Vagina (tissue), 2 donors: ENCODE measurements at regions not wholly inside any gene's neighbourhood (a gene's known extent, or its start where the extent isn't known, plus 50 kb on each side); places are given as distances from the start of the nearest gene placed in this dataset.

ENCODE experiments used
- CTCF ChIP-seq, 3 experiments: fragments of 450-650 bp in 2 of 3; fragments of 200-600 bp in 1 of 3; sonication (generic) in 1 of 3; IDR thresholded peaks; one replicate each; pipeline ENCODE4 v1.5.1; 2017 to 2019; ENCODE audit warnings: antibody characterized with exemption in 3 of 3, mild to moderate bottlenecking in 2 of 3, moderate library complexity in 2 of 3
- POLR2A ChIP-seq, 2 donors: fragments of 450-650 bp; IDR thresholded peaks; one replicate each; pipeline ENCODE4 v1.6.1; 2017; ENCODE audit warnings: antibody characterized with exemption in 2 of 2, mild to moderate bottlenecking in 2 of 2, moderate library complexity in 2 of 2
- POLR2AphosphoS5 ChIP-seq, 2 donors: sonication (generic); formaldehyde crosslinking; IDR thresholded peaks; one replicate each; pipeline ENCODE4 v1.9.0; 2017; ENCODE audit warnings: antibody characterized with exemption in 2 of 2, mild to moderate bottlenecking in 2 of 2, low read depth in 1 of 2; ENCODE audit not compliant: insufficient read depth in 1 of 2

GRCh38 chr6:1100269-1100668, 211.6 kb upstream of the FOXQ1 start:
- TF ChIP-seq POLR2A (IDR thresholded peaks at IDR 0.05) (no peak), CTCF (IDR thresholded peaks at IDR 0.05) (no peak), POLR2AphosphoS5 (IDR thresholded peaks at IDR 0.05; ENCODE audit: insufficient read depth in 1 of 2, low read depth in 1 of 2) (no peak)
